OCI-LY1 (cell line): ENCODE measurements at regions not wholly inside any gene's neighbourhood (a gene's known extent, or its start where the extent isn't known, plus 50 kb on each side); places are given as distances from the start of the nearest gene placed in this dataset.

ENCODE experiments used
- EZH2 ChIP-seq: fragments of 200-600 bp; sonication (generic), shearing (Covaris generic); IDR thresholded peaks from 2 replicates; pipeline ENCODE4 v1.8.0; 2017; ENCODE audit warnings: borderline replicate concordance, mixed run types, mild to moderate bottlenecking, antibody characterized with exemption, low read length, moderate library complexity, mixed read lengths
- TF ChIP-seq, protein P1 (sequence below): fragments of 200-600 bp; sonication (generic), shearing (Covaris generic); IDR thresholded peaks from 2 replicates; pipeline ENCODE4 v1.5.1; 2017; ENCODE audit warnings: mild to moderate bottlenecking, antibody characterized with exemption, low read length, moderate library complexity, mixed read lengths

DNA sequence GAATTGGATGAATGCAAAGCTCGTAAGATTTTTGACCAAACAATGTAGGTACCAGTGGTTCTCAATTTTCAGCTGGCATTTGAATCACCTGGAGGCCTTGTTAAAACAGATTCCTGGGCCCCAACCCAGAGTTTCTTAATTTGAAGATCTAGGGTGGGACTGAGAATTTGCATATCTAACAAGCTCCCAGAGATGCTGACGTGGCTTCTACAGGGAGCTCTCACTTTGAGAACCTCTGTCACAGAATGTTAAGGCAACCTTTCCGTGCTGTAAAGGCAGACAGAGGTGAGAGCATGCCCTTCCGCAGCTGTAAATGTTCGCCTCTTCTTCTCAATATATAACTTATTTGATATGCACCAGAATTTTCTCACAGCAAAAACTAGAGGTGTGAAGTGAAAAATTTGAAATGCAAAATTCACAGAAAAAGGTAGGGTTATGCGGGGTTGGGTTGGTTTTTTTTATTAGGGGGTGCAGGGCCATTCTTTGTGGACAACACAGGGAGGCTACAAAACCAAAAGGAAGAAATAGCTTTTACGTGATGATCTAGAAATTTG lies 69.4 kb downstream of the BMP2 start:
- no peak for TF ChIP-seq EZH2
- TF ChIP-seq, protein P1, sequence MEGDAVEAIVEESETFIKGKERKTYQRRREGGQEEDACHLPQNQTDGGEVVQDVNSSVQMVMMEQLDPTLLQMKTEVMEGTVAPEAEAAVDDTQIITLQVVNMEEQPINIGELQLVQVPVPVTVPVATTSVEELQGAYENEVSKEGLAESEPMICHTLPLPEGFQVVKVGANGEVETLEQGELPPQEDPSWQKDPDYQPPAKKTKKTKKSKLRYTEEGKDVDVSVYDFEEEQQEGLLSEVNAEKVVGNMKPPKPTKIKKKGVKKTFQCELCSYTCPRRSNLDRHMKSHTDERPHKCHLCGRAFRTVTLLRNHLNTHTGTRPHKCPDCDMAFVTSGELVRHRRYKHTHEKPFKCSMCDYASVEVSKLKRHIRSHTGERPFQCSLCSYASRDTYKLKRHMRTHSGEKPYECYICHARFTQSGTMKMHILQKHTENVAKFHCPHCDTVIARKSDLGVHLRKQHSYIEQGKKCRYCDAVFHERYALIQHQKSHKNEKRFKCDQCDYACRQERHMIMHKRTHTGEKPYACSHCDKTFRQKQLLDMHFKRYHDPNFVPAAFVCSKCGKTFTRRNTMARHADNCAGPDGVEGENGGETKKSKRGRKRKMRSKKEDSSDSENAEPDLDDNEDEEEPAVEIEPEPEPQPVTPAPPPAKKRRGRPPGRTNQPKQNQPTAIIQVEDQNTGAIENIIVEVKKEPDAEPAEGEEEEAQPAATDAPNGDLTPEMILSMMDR: no peak
